H9 (cell line): ENCODE measurements at regions not wholly inside any gene's neighbourhood (a gene's known extent, or its start where the extent isn't known, plus 50 kb on each side); places are given as distances from the start of the nearest gene placed in this dataset.

ENCODE experiments used
- DNase-seq: peaks from one replicate; pipeline ENCODE4 v3.0.0-alpha.2; 2017
- H2AFZ ChIP-seq: one replicate; pipeline ENCODE4 v1.6.1; 2013; ENCODE audit warnings: mild to moderate bottlenecking, low read length, control low read depth, moderate library complexity
- H2AK5ac ChIP-seq: 2 replicates; pipeline ENCODE4 v1.6.1; 2013; ENCODE audit warnings: low read length, control low read depth, mixed read lengths; ENCODE audit not compliant: insufficient read length
- H2BK120ac ChIP-seq: one replicate; pipeline ENCODE4 v1.6.1; 2013; ENCODE audit warnings: low read depth, mild to moderate bottlenecking, low read length, control low read depth, inconsistent platforms; ENCODE audit not compliant: poor library complexity, severe bottlenecking
- H2BK12ac ChIP-seq: 2 replicates; pipeline ENCODE4 v1.6.1; 2013; ENCODE audit warnings: low read length, control low read depth, mixed read lengths, low read depth; ENCODE audit not compliant: insufficient read length
- H2BK15ac ChIP-seq: 2 replicates; pipeline ENCODE4 v1.6.1; 2013; ENCODE audit warnings: low read depth, low read length, control low read depth
- H2BK20ac ChIP-seq: one replicate; pipeline ENCODE4 v1.6.1; 2013; ENCODE audit warnings: low read depth, mild to moderate bottlenecking, low read length, control low read depth, inconsistent platforms; ENCODE audit not compliant: poor library complexity, severe bottlenecking
- H2BK5ac ChIP-seq: 2 replicates; pipeline ENCODE4 v1.6.1; 2013; ENCODE audit warnings: low read length, control low read depth, mixed read lengths; ENCODE audit not compliant: insufficient read length
- H3K14ac ChIP-seq: 2 replicates; pipeline ENCODE4 v1.6.1; 2013; ENCODE audit warnings: low read length, control low read depth; ENCODE audit not compliant: insufficient read depth
- H3K18ac ChIP-seq: 2 replicates; pipeline ENCODE4 v1.6.1; 2013; ENCODE audit warnings: low read depth, mild to moderate bottlenecking, mixed read lengths, low read length, control low read depth; ENCODE audit not compliant: insufficient read length
- H3K23ac ChIP-seq: 2 replicates; pipeline ENCODE4 v1.6.1; 2013; ENCODE audit warnings: low read length, control low read depth, mixed read lengths, low read depth; ENCODE audit not compliant: insufficient read length
- H3K23me2 ChIP-seq: 2 replicates; pipeline ENCODE4 v1.6.1; 2013; ENCODE audit warnings: low read depth, mild to moderate bottlenecking, mixed read lengths, low read length, control low read depth; ENCODE audit not compliant: insufficient read length, poor library complexity, severe bottlenecking
- H3K27ac ChIP-seq: 2 replicates; pipeline ENCODE4 v1.5.1; 2013; ENCODE audit warnings: low read length, control low read depth, mixed read lengths, low read depth; ENCODE audit not compliant: insufficient read length
- H3K27me3 ChIP-seq: 2 replicates; pipeline ENCODE4 v1.6.1; 2013; ENCODE audit warnings: low read length, control low read depth, inconsistent platforms; ENCODE audit not compliant: insufficient read depth
- H3K4ac ChIP-seq: 2 replicates; pipeline ENCODE4 v1.6.1; 2013; ENCODE audit warnings: low read depth, mild to moderate bottlenecking, control low read depth, inconsistent platforms, low read length, moderate library complexity
- H3K4me1 ChIP-seq: 2 replicates; pipeline ENCODE4 v1.6.1; 2013; ENCODE audit warnings: low read length, control low read depth, inconsistent platforms; ENCODE audit not compliant: insufficient read depth
- H3K4me2 ChIP-seq: 2 replicates; pipeline ENCODE4 v1.6.1; 2013; ENCODE audit warnings: low read length, control low read depth, mixed read lengths; ENCODE audit not compliant: insufficient read length, insufficient read depth
- H3K56ac ChIP-seq: 2 replicates; pipeline ENCODE4 v1.6.1; 2013; ENCODE audit warnings: low read depth, mild to moderate bottlenecking, mixed read lengths, low read length, control low read depth; ENCODE audit not compliant: insufficient read length
- H3K79me1 ChIP-seq: 2 replicates; pipeline ENCODE4 v1.6.1; 2013; ENCODE audit warnings: low read depth, mild to moderate bottlenecking, moderate library complexity, low read length, control low read depth, inconsistent platforms; ENCODE audit not compliant: insufficient read depth, poor library complexity, severe bottlenecking
- H3K79me2 ChIP-seq: 2 replicates; pipeline ENCODE4 v1.6.1; 2013; ENCODE audit warnings: low read length, control low read depth, inconsistent platforms; ENCODE audit not compliant: insufficient read depth
- H3K9ac ChIP-seq: 2 replicates; pipeline ENCODE4 v1.6.1; 2013; ENCODE audit warnings: low read length, control low read depth, mixed read lengths; ENCODE audit not compliant: insufficient read length; ENCODE audit errors: extremely low read depth
- H3K9me3 ChIP-seq: one replicate; pipeline ENCODE4 v1.6.1; 2013; ENCODE audit warnings: low read depth, low read length, inconsistent platforms; ENCODE audit not compliant: control insufficient read depth
- H3T11ph ChIP-seq: one replicate; pipeline ENCODE4 v1.6.1; 2013; ENCODE audit warnings: mild to moderate bottlenecking, low read length, control low read depth, inconsistent platforms
- H4K20me1 ChIP-seq: one replicate; pipeline ENCODE4 v1.6.1; 2013; ENCODE audit not compliant: control insufficient read depth, insufficient read length, insufficient read depth
- H4K5ac ChIP-seq: 2 replicates; pipeline ENCODE4 v1.6.1; 2013; ENCODE audit warnings: low read depth, mild to moderate bottlenecking, mixed read lengths, low read length, control low read depth; ENCODE audit not compliant: insufficient read length
- H4K8ac ChIP-seq: replicated peaks from 2 replicates; pipeline ENCODE4 v1.6.1; 2013; ENCODE audit warnings: low read length, control low read depth, mixed read lengths, low read depth; ENCODE audit not compliant: insufficient read length
- H4K91ac ChIP-seq: 2 replicates; pipeline ENCODE4 v1.6.1; 2013; ENCODE audit warnings: low read depth, mild to moderate bottlenecking, moderate library complexity, mixed read lengths, low read length, control low read depth; ENCODE audit not compliant: insufficient read length
- H3K27ac Mint-ChIP-seq, 3 experiments: 2 replicates in 2 of 3; 3 replicates in 1 of 3; pipeline ENCODE4 v1.8.0; 2020 to 2021; ENCODE audit warnings: mixed read lengths in 3 of 3, mild to moderate bottlenecking in 1 of 3, moderate library complexity in 1 of 3
- H3K27me3 Mint-ChIP-seq: 2 replicates; pipeline ENCODE4 v1.8.0; 2021; ENCODE audit warnings: low read depth, mild to moderate bottlenecking, moderate library complexity, mixed read lengths
- H3K36me3 Mint-ChIP-seq, 3 experiments: 2 replicates in 2 of 3; 3 replicates in 1 of 3; pipeline ENCODE4 v1.8.0; 2020 to 2021; ENCODE audit warnings: low read depth in 3 of 3, mixed read lengths in 3 of 3; ENCODE audit not compliant: insufficient read depth in 1 of 3
- H3K4me1 Mint-ChIP-seq, 2 experiments: 2 replicates each; pipeline ENCODE4 v1.8.0; 2020; ENCODE audit warnings: mixed read lengths in 2 of 2
- H3K4me3 Mint-ChIP-seq, 2 experiments: 2 replicates in 1 of 2; 3 replicates in 1 of 2; pipeline ENCODE4 v1.8.0; 2020 to 2021; ENCODE audit warnings: mild to moderate bottlenecking in 2 of 2, mixed read lengths in 2 of 2, moderate library complexity in 1 of 2
- H3K9me3 Mint-ChIP-seq, 2 experiments: 2 replicates in 1 of 2; 3 replicates in 1 of 2; pipeline ENCODE4 v1.8.0; 2020; ENCODE audit warnings: mild to moderate bottlenecking in 2 of 2, mixed read lengths in 2 of 2, moderate library complexity in 1 of 2
- CTCF ChIP-seq: fragments of 200-600 bp; sonication (generic); conservative IDR thresholded peaks from 3 replicates; pipeline ENCODE4 v1.8.0; 2021; ENCODE audit warnings: antibody characterized with exemption, mild to moderate bottlenecking
- WGBS: extraction: QIAGEN DNeasy Blood & Tissue Kit; methylation state at CpG from one replicate; pipeline ENCODE4 v1.1.7; 2013; ENCODE audit warnings: missing lambda C conversion rate, low lambda C conversion rate, mixed read lengths; ENCODE audit not compliant: insufficient read length; ENCODE audit errors: extremely low coverage; 5-methylcytosine and 5-hydroxymethylcytosine counted together

DNA sequence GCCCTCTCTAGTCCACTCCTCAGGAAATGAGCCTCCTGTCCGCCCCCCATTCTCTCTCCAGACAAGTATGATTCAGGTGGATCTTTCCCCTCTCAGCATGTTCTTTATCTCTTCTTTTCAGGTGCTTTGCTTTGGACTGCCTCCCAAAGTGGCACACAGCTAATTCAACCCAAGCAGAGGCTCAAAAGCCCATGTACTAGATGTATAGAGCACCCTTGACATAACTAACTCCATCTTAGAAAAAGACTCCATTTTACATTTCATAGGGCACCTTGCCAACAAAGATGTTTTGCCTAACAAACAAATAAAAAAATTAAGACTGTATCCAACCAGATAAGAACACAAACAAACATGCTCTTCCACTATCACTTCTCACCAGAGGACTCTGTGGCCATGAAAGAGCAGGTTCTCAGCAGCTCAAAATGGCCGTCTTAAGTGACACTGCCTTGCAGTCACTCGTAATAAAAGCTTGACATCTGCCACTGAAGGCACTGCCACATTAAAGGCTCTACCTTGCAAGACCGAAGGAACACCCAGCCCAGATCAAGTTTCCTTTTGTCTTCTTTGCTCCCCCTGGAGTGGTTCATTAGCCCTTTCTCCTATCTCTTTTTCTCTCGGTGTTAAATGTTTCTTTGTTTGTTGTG lies 84.9 kb upstream of the TAB3 start:
- no peak overlapping the region for H3K14ac ChIP-seq
- H3K27me3 Mint-ChIP-seq, result peaks cover 16% of the 10 kb centered on the region
- no peak overlapping the region for H3K4me3 Mint-ChIP-seq
- H3K9me3 ChIP-seq, result no peaks in the 10 kb centered on the region
- no peak overlapping the region for H4K8ac ChIP-seq
- no peak for TF ChIP-seq CTCF
- no peak overlapping the region for H2AFZ ChIP-seq
- peaks cover 42 to 65% of the 10 kb centered on the region in 2 experiments for H3K9me3 Mint-ChIP-seq
- no peak overlapping the region for H2BK12ac ChIP-seq
- H2BK5ac ChIP-seq, result no peak overlapping the region
- no peak overlapping the region for H3K27ac Mint-ChIP-seq
- no peaks in the 10 kb centered on the region for H3K27me3 ChIP-seq
- no peak for DNase-seq
- no peak overlapping the region for H3K23ac ChIP-seq
- no peaks in the 10 kb centered on the region for H3K79me2 ChIP-seq
- H3K4me1 ChIP-seq, result peaks cover 3% of the 10 kb centered on the region; the same call in 1 of the 2 replicates
- no peak overlapping the region for H3K4ac ChIP-seq
- peaks cover 15 to 17% of the 10 kb centered on the region in 2 experiments for H3K4me1 Mint-ChIP-seq
- no CpG with 5 or more reads among the region's 5 CpGs for WGBS
- H3K79me1 ChIP-seq, result no peaks in the 10 kb centered on the region
- no peak overlapping the region for H2BK120ac ChIP-seq
- no peak overlapping the region for H2BK15ac ChIP-seq
- H2AK5ac ChIP-seq, result no peak overlapping the region
- no peak overlapping the region for H2BK20ac ChIP-seq
- no peak overlapping the region for H3K4me2 ChIP-seq
- no peaks in the 10 kb centered on the region for H4K20me1 ChIP-seq
- peaks cover 0 to 4% (median 2%) of the 10 kb centered on the region in 3 experiments; a peak in 4 of 7 replicates for H3K36me3 Mint-ChIP-seq
- H3K23me2 ChIP-seq, result no peaks in the 10 kb centered on the region
- H4K91ac ChIP-seq, result no peak overlapping the region
- no peak overlapping the region for H3T11ph ChIP-seq
- no peak overlapping the region for H3K18ac ChIP-seq
- H3K27ac ChIP-seq, result no peak overlapping the region
- no peak overlapping the region for H4K5ac ChIP-seq
- H3K56ac ChIP-seq, result no peak overlapping the region
- no peak overlapping the region for H3K9ac ChIP-seq
